Keratinocyte (primary cell): ENCODE measurements at regions not wholly inside any gene's neighbourhood (a gene's known extent, or its start where the extent isn't known, plus 50 kb on each side); places are given as distances from the start of the nearest gene placed in this dataset.

ENCODE experiments used
- DNase-seq: peaks from one replicate; pipeline ENCODE4 v3.0.0-alpha.2; 2011; ENCODE audit warnings: low read depth, missing footprints, low spot score
- FAIRE-seq: peaks from 2 replicates; lab custom pipeline; 2011; peaks lifted over from hg19 to GRCh38; lab: Jason Lieb, UNC
- H2AFZ ChIP-seq: 2 replicates; pipeline ENCODE4 v1.6.0; 2012; ENCODE audit warnings: low read length, control low read depth, inconsistent platforms; ENCODE audit not compliant: control insufficient read depth
- H3K27ac ChIP-seq: 2 replicates; pipeline ENCODE4 v1.5.1; 2011; ENCODE audit warnings: low read length; ENCODE audit not compliant: control insufficient read depth, insufficient read depth
- H3K27me3 ChIP-seq: 3 replicates; pipeline ENCODE4 v1.6.0; 2011; ENCODE audit warnings: low read length; ENCODE audit not compliant: control insufficient read depth, insufficient read depth; ENCODE audit errors: extremely low read depth
- H3K36me3 ChIP-seq, 2 experiments: 2 replicates in 1 of 2; 3 replicates in 1 of 2; pipeline ENCODE4 v1.5.1; 2011; ENCODE audit warnings: low read length in 2 of 2, mild to moderate bottlenecking in 1 of 2; ENCODE audit not compliant: control insufficient read depth in 2 of 2, insufficient read depth in 2 of 2; ENCODE audit errors: extremely low read depth in 1 of 2
- H3K4me1 ChIP-seq: 3 replicates; pipeline ENCODE4 v1.5.1; 2011; ENCODE audit warnings: low read length; ENCODE audit not compliant: control insufficient read depth, insufficient read depth; ENCODE audit errors: extremely low read depth
- H3K4me2 ChIP-seq: 3 replicates; pipeline ENCODE4 v1.6.0; 2011; ENCODE audit warnings: low read depth, low read length; ENCODE audit not compliant: control insufficient read depth, insufficient read depth; ENCODE audit errors: extremely low read depth
- H3K4me3 ChIP-seq, 3 experiments: fragments of 200-600 bp in 1 of 3; sonication (generic) in 1 of 3; 2 replicates in 2 of 3; 3 replicates in 1 of 3; pipeline ENCODE4 v1.5.1; 2011 to 2016; ENCODE audit warnings: low read length in 3 of 3, mild to moderate bottlenecking in 3 of 3, control low read depth in 2 of 3, inconsistent platforms in 1 of 3, low read depth in 1 of 3, mixed read lengths in 1 of 3, mixed run types in 1 of 3, moderate library complexity in 1 of 3; ENCODE audit not compliant: control insufficient read depth in 2 of 3, insufficient read depth in 2 of 3; ENCODE audit errors: extremely low read depth in 1 of 3
- H3K79me2 ChIP-seq: 2 replicates; pipeline ENCODE4 v1.6.0; 2012; ENCODE audit warnings: low read length; ENCODE audit not compliant: control insufficient read depth, insufficient read depth
- H3K9ac ChIP-seq: 3 replicates; pipeline ENCODE4 v1.6.0; 2011; ENCODE audit warnings: low read length; ENCODE audit not compliant: control insufficient read depth, insufficient read depth; ENCODE audit errors: extremely low read depth
- H3K9me1 ChIP-seq: 3 replicates; pipeline ENCODE4 v1.6.0; 2011; ENCODE audit warnings: low read length; ENCODE audit not compliant: control insufficient read depth, insufficient read depth; ENCODE audit errors: extremely low read depth
- H3K9me3 ChIP-seq: 2 replicates; pipeline ENCODE4 v1.5.1; 2012; ENCODE audit warnings: low read depth, low read length; ENCODE audit not compliant: control insufficient read depth
- H4K20me1 ChIP-seq: 3 replicates; pipeline ENCODE4 v1.6.0; 2011; ENCODE audit warnings: low read length; ENCODE audit not compliant: control insufficient read depth, insufficient read depth; ENCODE audit errors: extremely low read depth
- EZH2 ChIP-seq: IDR thresholded peaks from one replicate; pipeline ENCODE4 v1.6.1; 2012; ENCODE audit warnings: inconsistent platforms, mild to moderate bottlenecking, low read length, moderate library complexity
- dilution Hi-C: fragments of 300-500 bp; cut with MboI; formaldehyde crosslinking; loops from one replicate; pipeline ENCODE4 v1.7.0; 2020; ENCODE audit warnings: low sequenced_read_pairs; ENCODE audit not compliant: extremely low pct_ligation_motif_present
- TF ChIP-seq, protein P1 (sequence below), 3 experiments: IDR thresholded peaks in 1 of 3; conservative IDR thresholded peaks in 1 of 3; optimal IDR thresholded peaks in 1 of 3; 2 replicates in 2 of 3; 3 replicates in 1 of 3; pipeline versions ENCODE3 to v1.5.1; 2011; ENCODE audit warnings: low read length in 3 of 3, mild to moderate bottlenecking in 3 of 3, moderate library complexity in 2 of 3, control low read depth in 1 of 3, inconsistent platforms in 1 of 3; ENCODE audit not compliant: insufficient read depth in 2 of 3; ENCODE audit errors: extremely low read depth in 1 of 3

- Histone ChIP-seq H2AFZ (no peak overlapping the region), H3K27ac (no peak overlapping the region), H3K9me3 (no peaks in the 10 kb centered on the region), H4K20me1 (no peaks in the 10 kb centered on the region), H3K9ac (no peak overlapping the region), H3K4me3 (no peak overlapping the region), H3K4me2 (no peak overlapping the region), H3K36me3 (no peaks in the 10 kb centered on the region), H3K9me1 (no peaks in the 10 kb centered on the region), H3K4me1 (no peaks in the 10 kb centered on the region), H3K79me2 (no peaks in the 10 kb centered on the region), H3K27me3 (no peaks in the 10 kb centered on the region)
- TF ChIP-seq EZH2: no peak
- TF ChIP-seq, protein P1, sequence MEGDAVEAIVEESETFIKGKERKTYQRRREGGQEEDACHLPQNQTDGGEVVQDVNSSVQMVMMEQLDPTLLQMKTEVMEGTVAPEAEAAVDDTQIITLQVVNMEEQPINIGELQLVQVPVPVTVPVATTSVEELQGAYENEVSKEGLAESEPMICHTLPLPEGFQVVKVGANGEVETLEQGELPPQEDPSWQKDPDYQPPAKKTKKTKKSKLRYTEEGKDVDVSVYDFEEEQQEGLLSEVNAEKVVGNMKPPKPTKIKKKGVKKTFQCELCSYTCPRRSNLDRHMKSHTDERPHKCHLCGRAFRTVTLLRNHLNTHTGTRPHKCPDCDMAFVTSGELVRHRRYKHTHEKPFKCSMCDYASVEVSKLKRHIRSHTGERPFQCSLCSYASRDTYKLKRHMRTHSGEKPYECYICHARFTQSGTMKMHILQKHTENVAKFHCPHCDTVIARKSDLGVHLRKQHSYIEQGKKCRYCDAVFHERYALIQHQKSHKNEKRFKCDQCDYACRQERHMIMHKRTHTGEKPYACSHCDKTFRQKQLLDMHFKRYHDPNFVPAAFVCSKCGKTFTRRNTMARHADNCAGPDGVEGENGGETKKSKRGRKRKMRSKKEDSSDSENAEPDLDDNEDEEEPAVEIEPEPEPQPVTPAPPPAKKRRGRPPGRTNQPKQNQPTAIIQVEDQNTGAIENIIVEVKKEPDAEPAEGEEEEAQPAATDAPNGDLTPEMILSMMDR (optimal IDR thresholded peaks at IDR 0.05 in 1 of 3, IDR thresholded peaks at IDR 0.05 in 1 of 3, conservative IDR thresholded peaks at IDR 0.05 in 1 of 3; ENCODE audit: extremely low read depth in 1 of 3, insufficient read depth in 2 of 3, low read length in 3 of 3): no peak
- dilution Hi-C loops: no loop called here
- FAIRE-seq (no peak), DNase-seq (no peak)
Observed at GRCh38 chr6:134663800-134664535, 285.9 kb downstream of the ALDH8A1 start.

DNA sequence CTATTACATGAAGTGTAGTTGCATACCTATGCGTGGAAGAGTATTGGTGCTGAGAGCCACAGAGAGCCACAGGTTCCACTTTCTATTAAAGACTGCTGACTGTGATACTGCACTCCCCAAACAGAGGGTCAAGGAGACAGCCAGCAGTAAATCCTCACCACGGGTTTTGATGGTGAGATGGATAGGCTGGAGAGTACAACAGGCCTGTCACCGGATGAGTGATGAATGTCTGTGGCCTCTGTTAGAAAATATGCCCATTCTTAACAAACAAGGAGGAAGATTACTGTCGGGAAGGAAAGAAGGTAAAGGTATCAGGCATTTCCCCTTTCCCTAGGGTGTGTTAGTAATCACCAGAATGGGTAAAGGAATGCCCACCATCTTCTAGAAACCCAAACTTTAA lies 286.5 kb downstream of the ALDH8A1 start:
- no peak for FAIRE-seq
- TF ChIP-seq EZH2: no peak
- TF ChIP-seq, protein P1 (optimal IDR thresholded peaks at IDR 0.05 in 1 of 3, IDR thresholded peaks at IDR 0.05 in 1 of 3, conservative IDR thresholded peaks at IDR 0.05 in 1 of 3; ENCODE audit: extremely low read depth in 1 of 3, insufficient read depth in 2 of 3, low read length in 3 of 3): no peak
- H4K20me1 ChIP-seq: no peaks in the 10 kb centered on the region

More for the DNA sequence above, 286.5 kb downstream of the ALDH8A1 start:
- H3K79me2 ChIP-seq: no peaks in the 10 kb centered on the region
- dilution Hi-C loops: no loop called here
- H3K4me2 ChIP-seq: no peak overlapping the region
- no peaks in the 10 kb centered on the region for H3K27me3 ChIP-seq
- no peak overlapping the region for H2AFZ ChIP-seq
- no peak overlapping the region for H3K27ac ChIP-seq
- no peak overlapping the region for H3K4me3 ChIP-seq
- DNase-seq: no peak
- no peaks in the 10 kb centered on the region for H3K9me3 ChIP-seq
- H3K4me1 ChIP-seq: peaks cover 4% of the 10 kb centered on the region
- no peaks in the 10 kb centered on the region for H3K9me1 ChIP-seq
- H3K9ac ChIP-seq: no peak overlapping the region
- H3K36me3 ChIP-seq: no peaks in the 10 kb centered on the region
